NOMO-1 (cell line): ENCODE measurements at regions not wholly inside any gene's neighbourhood (a gene's known extent, or its start where the extent isn't known, plus 50 kb on each side); places are given as distances from the start of the nearest gene placed in this dataset.
A peak's percentile ranks its signal among the peaks of the same experiment; 100 is the strongest.
"Not testable (repeated sequence)": the region's sequence is repeated elsewhere in the genome, so short reads cannot be mapped to it uniquely, and the experiment has no call there.

ENCODE experiments used
- DNase-seq, 2 experiments: peaks; one replicate each; lab custom pipeline; 2025; ENCODE audit not compliant: unreplicated experiment in 2 of 2; lab: John Stamatoyannopoulos, UW

DNA sequence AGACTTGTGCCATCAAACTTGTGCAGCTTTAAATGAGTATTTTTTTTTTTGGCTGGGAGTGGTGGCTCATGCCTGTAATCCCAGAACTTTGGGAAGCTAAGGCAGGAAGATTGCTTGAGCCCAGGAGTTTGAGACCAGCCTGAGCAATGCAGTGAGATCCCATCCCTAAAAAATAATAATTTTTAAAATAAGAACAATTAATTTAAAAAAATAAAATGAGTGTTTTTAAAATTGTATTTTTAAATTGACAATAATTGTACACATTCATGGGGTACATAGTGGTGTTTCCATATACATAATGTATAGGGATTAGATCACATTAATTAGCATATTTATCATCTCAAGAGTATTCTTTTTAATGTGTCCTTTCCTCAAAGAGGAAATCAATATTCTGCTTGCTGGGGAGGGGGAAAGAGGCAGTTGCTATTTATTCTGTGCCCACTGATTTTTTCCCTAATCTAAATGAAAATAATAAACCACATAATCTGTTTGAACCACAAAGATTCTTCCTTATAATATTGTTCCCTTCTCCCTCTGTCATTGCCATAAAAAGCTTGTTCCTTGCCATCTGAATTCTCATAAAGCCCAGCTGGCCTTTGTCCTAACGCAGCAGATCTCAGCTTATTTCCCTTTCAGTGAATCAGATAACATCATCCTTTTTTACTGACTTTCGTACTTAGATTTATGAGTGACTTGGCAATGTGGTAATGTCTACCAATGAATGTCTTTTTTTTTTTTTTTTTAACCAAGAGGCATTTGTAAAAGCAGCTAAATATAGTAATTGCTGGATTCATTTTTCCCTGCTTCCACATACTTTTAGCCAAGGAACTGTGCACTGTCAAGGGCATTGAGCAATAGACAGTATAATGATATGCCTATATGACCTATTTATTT is 81.8 kb upstream of the RUBCNL start:
- DNase-seq: peak in 1 of 2 experiments; percentile 18

DNA sequence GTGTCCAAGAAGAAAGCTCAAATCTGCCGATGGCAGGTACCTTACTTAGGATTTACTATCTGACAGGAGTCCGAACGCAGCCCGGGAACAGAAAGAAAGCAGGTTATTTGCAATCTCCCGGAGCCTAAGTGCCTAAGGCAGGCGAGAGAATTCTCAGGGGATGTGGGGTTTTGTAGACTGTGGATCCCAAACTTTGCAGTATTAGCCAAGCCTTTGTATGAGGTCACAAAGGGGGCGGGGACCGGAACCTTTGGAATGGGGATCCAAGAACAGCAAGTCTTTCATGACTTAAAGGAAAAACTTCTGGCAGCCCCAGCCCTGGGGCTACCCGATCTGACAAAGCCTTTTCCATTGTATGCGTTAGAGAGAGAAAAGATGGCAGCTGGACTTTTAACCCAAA is 80.6 kb upstream of the RUBCNL start:
- not testable (repeated sequence) for DNase-seq

DNA sequence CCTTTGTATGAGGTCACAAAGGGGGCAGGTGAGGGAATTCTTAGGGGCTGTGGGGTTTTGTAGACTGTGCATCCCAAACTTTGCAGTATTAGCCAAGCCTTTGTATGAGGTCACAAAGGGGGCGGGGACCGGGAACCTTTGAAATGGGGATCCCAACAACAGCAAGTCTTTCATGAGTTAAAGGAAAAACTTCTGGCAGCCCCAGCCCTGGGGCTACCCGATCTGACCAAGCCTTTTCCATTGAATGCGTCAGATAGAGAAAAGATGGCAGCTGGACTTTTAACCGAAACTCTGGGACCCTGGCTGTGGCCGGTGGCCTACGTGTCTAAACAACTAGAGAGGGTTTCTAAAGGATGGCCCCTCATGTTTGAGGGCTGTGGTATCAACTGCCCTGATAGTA is 79.0 kb upstream of the RUBCNL start:
- not testable (repeated sequence) for DNase-seq

DNA sequence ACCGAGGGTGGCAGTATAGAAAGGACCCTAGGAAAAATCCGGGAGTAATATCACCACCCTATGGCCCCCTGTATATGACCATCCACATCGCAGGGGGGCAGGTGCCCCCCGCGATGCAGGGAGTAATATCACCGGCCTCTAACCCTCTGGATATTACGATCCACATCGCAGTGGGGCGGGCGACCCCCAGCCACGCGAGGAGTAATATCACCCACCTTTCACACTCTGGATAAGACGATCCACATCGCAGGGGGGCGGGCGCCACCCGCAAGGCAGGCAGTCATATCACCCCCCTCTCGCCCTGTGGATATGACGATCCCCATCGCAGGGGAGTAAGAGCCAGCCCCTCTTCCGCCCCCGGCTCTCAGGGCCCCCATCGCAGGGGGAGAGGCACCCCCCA is 76.7 kb upstream of the RUBCNL start:
- DNase-seq: no peak

DNA sequence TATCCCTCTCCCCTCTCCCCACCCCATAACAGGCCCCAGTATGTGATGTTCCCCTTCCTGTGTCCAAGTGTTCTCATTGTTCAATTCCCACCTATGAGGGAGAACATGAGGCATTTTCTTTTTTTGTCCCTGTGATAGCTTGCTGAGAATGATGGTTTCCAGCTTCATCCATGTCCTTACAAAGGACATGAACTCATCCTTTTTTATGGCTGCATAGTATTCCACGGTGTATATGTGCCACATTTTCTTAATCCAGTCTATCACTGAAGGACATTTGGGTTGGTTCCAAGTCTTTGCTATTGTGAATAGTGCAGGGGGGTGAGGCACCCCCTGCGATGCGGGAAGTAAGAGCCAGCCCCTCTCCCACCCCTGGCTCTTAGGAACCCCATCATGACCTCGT is 73.2 kb upstream of the RUBCNL start:
- not testable (repeated sequence) for DNase-seq

DNA sequence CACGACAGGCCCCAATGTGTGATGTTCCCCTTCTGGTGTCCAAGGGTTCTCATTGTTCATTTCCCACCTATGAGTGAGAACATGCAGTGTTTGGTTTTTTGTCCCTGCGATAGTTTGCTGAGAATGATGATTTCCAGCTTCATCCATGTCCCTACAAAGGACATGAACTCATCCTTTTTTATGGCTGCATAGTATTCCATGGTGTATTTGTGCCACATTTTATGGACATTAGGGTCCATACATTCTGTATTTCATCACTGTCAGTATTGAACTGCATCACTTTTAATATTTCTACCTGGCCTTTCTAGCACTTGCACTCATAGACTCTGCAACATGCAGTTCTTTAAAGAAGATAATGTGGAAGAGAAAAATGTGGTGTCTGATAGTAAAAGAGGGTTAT is 70.2 kb upstream of the RUBCNL start:
- not testable (repeated sequence) for DNase-seq

DNA sequence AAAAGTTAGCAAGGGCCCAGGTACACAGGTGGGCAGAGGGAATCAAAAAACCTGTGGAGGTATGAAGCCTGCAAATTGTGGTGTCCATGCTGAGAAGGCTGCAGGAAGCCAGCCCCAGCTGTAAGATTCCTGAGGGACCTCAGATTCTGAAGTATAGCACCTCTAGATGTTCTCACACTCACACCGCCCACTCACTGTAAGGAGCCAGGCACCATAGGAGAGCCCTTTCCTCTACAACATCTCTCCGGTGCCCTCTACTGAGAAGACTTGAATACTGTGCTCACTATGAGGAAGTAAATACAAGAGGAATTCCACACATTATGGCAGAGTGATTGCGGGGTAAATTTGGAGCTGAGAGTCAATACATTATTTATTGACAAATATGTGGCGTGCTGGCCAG is 68.9 kb upstream of the RUBCNL start:
- peak; percentile 59 to 61 for DNase-seq

DNA sequence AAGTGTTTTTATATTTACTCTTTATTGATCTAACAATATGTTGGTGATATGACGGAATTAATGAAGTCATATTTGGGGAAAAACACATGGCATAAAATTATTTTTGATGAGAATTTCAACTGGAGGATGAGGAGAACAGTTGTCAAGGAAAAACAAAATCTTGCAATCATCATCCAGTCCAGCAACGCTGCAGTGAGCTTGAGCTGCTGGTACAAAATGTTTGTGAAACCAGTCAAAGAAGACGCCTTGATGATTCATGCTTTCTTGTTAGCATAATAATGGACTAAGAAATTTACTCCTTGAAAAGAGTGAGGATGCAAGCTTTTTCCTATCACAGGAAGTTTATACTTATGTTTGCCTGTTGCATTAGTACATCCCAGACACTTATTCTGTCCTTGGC is 64.1 kb upstream of the RUBCNL start:
- DNase-seq: not testable (repeated sequence)

DNA sequence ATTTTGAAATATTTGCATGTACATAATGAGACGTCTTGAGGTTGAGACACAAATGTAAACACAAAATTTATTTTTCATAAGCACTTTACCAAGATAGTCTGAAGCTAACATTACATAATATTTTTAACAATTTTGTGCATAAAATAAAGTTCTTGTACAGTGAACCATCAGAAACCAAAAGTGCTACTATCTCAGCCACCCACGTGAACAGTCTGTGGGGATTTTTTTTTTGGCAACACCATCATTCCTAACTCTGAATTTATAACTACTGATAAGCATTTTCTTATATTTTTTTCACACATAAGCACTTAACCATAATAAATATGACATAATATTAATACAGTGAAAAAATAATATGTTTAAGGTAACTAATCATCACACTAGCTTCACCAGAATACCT is 62.9 kb upstream of the RUBCNL start:
- DNase-seq: not testable (repeated sequence)

DNA sequence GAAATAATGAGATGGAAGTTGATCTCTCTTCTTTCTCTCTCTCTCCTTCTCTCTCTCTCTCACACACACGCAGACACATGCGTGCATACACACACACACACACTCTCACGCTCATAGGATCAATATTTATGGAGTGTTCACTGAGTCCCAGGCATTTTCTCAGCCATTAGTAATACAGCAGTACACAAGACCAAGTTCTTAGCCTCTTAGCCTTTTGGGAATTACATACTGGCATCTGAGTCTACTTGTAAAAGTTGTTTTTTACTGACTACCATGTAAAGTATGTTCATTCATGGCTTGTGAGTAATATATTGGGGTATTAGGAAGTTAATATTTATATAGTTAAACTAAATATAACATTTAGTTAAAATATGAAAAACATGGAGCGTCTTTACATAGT is 61.1 kb upstream of the RUBCNL start:
- DNase-seq: not testable (repeated sequence)

DNA sequence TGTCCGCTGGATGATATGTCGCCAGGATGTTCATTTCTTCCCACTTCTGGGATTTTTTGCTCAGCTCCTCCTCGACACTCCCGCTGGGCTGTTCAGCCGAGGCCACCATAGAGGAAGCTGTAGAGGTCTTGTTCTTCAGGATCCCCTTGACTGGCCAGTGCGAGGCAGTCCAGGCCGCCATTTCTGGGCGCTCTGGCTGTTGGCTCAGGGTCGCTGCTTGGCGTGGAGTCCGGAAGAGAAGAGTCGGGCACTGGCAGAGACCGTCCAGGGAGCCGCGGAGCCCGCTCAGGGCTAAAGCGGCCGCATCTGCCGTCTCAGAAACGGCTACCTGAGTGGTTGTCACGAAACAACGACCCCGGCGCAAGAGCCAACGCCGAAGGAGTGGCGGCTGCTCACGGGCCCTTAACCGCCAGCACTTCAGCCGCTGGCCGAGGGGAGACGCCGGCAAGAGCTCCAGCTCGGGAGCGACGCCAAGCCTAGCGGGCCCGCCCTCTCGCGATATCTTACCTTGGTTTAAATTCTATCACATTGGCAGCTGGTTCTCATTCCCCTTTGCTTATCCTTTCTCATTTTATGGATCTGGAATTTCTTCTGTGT is 50.9 kb upstream of the RUBCNL start:
- not testable (repeated sequence) for DNase-seq
